CD4-positive, alpha-beta memory T cell (primary cell): ENCODE measurements at regions not wholly inside any gene's neighbourhood (a gene's known extent, or its start where the extent isn't known, plus 50 kb on each side); places are given as distances from the start of the nearest gene placed in this dataset.

Source experiments
- CTCF ChIA-PET: fragments of 350-600 bp; sonication (Branson Sonifier 250); formaldehyde crosslinking; loops from one replicate; lab custom pipeline; 2021; ENCODE audit warnings: inconsistent platforms; ENCODE audit not compliant: partially characterized antibody; lab: Charles Lee
- POLR2A ChIA-PET: fragments of 350-600 bp; sonication (Branson Sonifier 250); formaldehyde crosslinking; loops from one replicate; lab custom pipeline; 2021; ENCODE audit not compliant: partially characterized antibody; lab: Charles Lee
- DNase-seq, 5 donors: peaks; one replicate each; pipeline versions ENCODE4 v3.0.0 to v3.0.0-alpha.2; 2020 to 2022; ENCODE audit warnings: mixed read lengths in 1 of 5
- H3K27ac ChIP-seq: one replicate; pipeline ENCODE4 v1.7.0; 2013; ENCODE audit warnings: low read depth, low read length
- H3K27me3 ChIP-seq: 2 replicates; pipeline ENCODE4 v1.7.0; 2013; ENCODE audit warnings: mild to moderate bottlenecking, low read length, moderate library complexity; ENCODE audit not compliant: insufficient read depth
- H3K36me3 ChIP-seq: 2 replicates; pipeline ENCODE4 v1.7.0; 2013; ENCODE audit warnings: mild to moderate bottlenecking, low read length, moderate library complexity; ENCODE audit not compliant: insufficient read depth
- H3K4me1 ChIP-seq: 2 replicates; pipeline ENCODE4 v1.7.0; 2013; ENCODE audit warnings: mild to moderate bottlenecking, low read length, moderate library complexity; ENCODE audit not compliant: insufficient read depth
- H3K4me3 ChIP-seq, 2 donors: one replicate each; pipeline ENCODE4 v1.7.0; 2013; ENCODE audit warnings: low read length in 2 of 2, mild to moderate bottlenecking in 1 of 2
- H3K9me3 ChIP-seq, 2 donors: one replicate each; pipeline ENCODE4 v1.7.0; 2013; ENCODE audit warnings: low read length in 2 of 2, control low read depth in 1 of 2; ENCODE audit not compliant: control insufficient read depth in 1 of 2
- H3K27ac Mint-ChIP-seq, 7 donors: one replicate each; pipeline ENCODE4 v1.8.0; 2020 to 2021; ENCODE audit warnings: mixed read lengths in 7 of 7, mild to moderate bottlenecking in 6 of 7, inconsistent platforms in 3 of 7, moderate library complexity in 3 of 7
- H3K27me3 Mint-ChIP-seq, 2 donors: one replicate each; pipeline ENCODE4 v1.8.0; 2020 to 2021; ENCODE audit warnings: mixed read lengths in 2 of 2
- H3K36me3 Mint-ChIP-seq, 2 donors: one replicate each; pipeline ENCODE4 v1.8.0; 2020 to 2021; ENCODE audit warnings: mixed read lengths in 2 of 2, inconsistent platforms in 1 of 2, mild to moderate bottlenecking in 1 of 2
- H3K4me1 Mint-ChIP-seq, 4 donors: one replicate each; pipeline ENCODE4 v1.8.0; 2020 to 2021; ENCODE audit warnings: mixed read lengths in 4 of 4, mild to moderate bottlenecking in 1 of 4
- H3K4me3 Mint-ChIP-seq, 8 donors: one replicate each; pipeline ENCODE4 v1.8.0; 2020 to 2021; ENCODE audit warnings: mixed read lengths in 8 of 8, mild to moderate bottlenecking in 7 of 8, moderate library complexity in 6 of 8, inconsistent platforms in 3 of 8
- H3K9me3 Mint-ChIP-seq, 8 donors: one replicate each; pipeline ENCODE4 v1.8.0; 2020 to 2021; ENCODE audit warnings: mixed read lengths in 8 of 8, mild to moderate bottlenecking in 5 of 8, inconsistent platforms in 3 of 8, moderate library complexity in 1 of 8
- intact Hi-C: fragments of 100-400 bp; cut with micrococcal nuclease; formaldehyde crosslinking; loops from one replicate; pipeline ENCODE4 v1.15.1; 2023

DNA sequence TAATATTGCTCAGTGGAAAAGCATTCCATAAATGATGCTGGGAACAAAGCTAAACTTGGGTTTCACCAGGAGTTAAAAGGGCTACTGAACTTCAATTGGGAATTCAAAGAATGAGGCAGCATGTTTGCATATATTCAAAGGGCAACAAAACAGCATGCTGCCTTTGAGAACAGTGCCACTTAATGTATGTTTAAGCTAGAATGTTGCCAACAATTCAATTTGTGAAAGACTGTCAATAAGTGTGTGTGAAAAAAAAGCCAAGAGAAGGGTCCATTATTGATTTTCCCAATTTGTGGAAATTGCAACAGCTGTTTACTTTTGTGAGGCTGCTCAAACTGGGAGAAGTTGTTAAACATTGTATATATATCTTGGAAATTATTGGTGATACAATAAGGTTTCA is 701.9 kb upstream of the ACTRT1 start:
- CTCF ChIA-PET, result no interaction called here
- H3K4me1 Mint-ChIP-seq, result no peaks in the 10 kb centered on the region
- H3K27me3 Mint-ChIP-seq, result no peaks in the 10 kb centered on the region
- intact Hi-C loops, result no loop called here
- H3K27ac ChIP-seq, result no peak overlapping the region
- POLR2A ChIA-PET, result no interaction called here
- DNase-seq, result no peak
- H3K9me3 ChIP-seq, result no peaks in the 10 kb centered on the region
- H3K9me3 Mint-ChIP-seq, result peaks cover 0 to 2% (median 0%) of the 10 kb centered on the region in 8 donors
- no peaks in the 10 kb centered on the region for H3K36me3 ChIP-seq
- H3K4me3 ChIP-seq, result no peak overlapping the region
- H3K27ac Mint-ChIP-seq, result no peak overlapping the region
- H3K4me1 ChIP-seq, result no peaks in the 10 kb centered on the region
- no peak overlapping the region for H3K4me3 Mint-ChIP-seq
- H3K27me3 ChIP-seq, result no peaks in the 10 kb centered on the region
- H3K36me3 Mint-ChIP-seq, result no peaks in the 10 kb centered on the region

DNA sequence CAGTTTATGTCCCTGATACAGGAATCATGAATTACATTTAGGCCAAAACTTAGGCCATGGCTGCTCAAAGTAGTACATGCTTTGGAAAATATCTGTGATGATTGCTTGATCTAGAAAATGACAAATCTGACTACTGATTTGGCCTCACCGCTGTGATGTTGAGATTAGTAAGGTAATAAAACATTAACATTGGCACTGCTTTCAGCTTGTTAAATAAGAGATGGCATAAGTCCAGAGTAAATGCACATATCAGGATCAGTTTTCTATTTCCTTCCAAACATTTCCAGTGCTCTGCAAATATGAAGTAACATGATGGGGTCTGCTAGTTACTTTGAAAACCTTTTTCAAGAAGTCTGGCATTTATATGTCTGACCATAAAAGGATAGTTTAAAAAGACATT is 687.3 kb upstream of the ACTRT1 start:
- Mint-ChIP-seq H3K27ac (no peak overlapping the region), H3K9me3 (peaks cover 0 to 5% (median 0%) of the 10 kb centered on the region in 8 donors), H3K4me1 (no peaks in the 10 kb centered on the region), H3K27me3 (no peaks in the 10 kb centered on the region), H3K36me3 (no peaks in the 10 kb centered on the region), H3K4me3 (no peak overlapping the region)
- POLR2A ChIA-PET, result no interaction called here
- intact Hi-C loops, result no loop called here
- no peaks in the 10 kb centered on the region for H3K36me3 ChIP-seq
- H3K27me3 ChIP-seq, result no peaks in the 10 kb centered on the region
- DNase-seq, result no peak
- no peak overlapping the region for H3K27ac ChIP-seq
- CTCF ChIA-PET, result no interaction called here
- H3K9me3 ChIP-seq, result no peaks in the 10 kb centered on the region
- no peaks in the 10 kb centered on the region for H3K4me1 ChIP-seq
- no peak overlapping the region for H3K4me3 ChIP-seq

DNA sequence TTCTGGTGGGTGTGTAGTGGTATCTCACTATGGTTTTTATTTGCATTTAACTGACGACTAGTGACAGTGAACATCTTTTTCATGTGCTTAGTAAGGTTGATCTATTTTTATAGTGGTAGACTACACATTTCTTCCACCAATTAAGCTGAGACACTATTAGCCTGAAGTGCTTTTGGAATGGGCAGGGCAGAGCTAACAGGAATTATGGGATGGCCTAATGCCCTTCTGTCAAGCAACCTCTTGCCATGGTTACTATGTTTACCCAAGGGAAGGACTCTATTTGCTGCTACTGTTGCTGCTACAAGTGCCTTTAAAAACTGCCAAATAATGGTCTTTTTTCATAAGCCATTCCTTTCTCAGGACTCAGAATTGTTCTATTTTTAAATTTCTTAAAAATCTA is 676.7 kb upstream of the ACTRT1 start:
- Mint-ChIP-seq H3K4me1 (no peaks in the 10 kb centered on the region), H3K27me3 (no peaks in the 10 kb centered on the region), H3K4me3 (no peak overlapping the region), H3K27ac (no peak overlapping the region), H3K9me3 (peaks cover 0 to 4% (median 0%) of the 10 kb centered on the region in 8 donors), H3K36me3 (no peaks in the 10 kb centered on the region)
- H3K4me1 ChIP-seq, result no peaks in the 10 kb centered on the region
- CTCF ChIA-PET, result no interaction called here
- no peaks in the 10 kb centered on the region for H3K36me3 ChIP-seq
- H3K27ac ChIP-seq, result no peak overlapping the region
- H3K4me3 ChIP-seq, result no peak overlapping the region
- POLR2A ChIA-PET, result no interaction called here
- DNase-seq, result no peak
- no peaks in the 10 kb centered on the region for H3K9me3 ChIP-seq
- H3K27me3 ChIP-seq, result no peaks in the 10 kb centered on the region
- intact Hi-C loops, result no loop called here

DNA sequence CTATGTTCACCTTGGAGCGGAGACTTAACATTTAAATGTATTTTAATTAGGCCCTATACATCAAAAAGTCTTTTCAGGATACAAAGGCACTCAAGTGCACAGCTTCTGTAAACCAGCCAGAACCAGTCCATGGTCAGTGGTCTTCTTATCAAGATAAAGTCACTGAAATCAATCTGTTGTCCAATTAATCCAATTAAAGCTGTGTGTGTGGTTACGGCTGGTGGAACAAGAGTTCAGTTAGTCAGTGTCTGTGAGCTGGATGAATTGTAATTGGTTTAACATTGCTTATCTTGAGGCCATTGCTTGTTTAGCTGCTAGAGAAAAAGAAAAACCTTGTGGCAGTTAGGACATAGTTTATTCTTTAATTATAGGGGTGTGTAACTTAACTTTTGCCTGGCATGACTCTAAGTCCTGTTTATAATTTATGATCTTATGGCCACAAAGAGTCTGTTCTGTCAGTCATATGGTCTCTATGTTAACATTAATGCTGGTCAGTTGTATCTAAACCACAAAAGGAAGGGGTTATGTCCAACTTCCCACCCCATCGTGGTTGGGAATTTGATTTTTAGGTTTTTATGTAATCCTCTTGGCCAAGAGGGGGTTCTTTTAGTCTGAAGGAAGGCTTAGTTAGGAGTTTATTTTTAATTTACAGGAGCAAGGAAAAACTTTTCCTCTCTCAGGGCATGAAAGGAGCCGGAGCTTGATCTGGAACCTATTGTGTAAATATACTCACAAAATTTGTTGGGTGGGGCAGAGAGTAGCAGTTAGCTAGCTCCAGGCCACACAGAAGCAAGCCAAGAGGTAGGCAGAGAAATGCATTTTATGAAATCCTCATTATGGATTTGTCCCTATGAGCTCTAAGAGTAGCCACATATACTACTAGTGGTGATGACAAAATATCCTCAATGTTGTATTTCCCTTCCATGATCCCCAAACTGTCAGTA is 665.7 kb upstream of the ACTRT1 start:
- H3K9me3 ChIP-seq, result no peaks in the 10 kb centered on the region
- Mint-ChIP-seq H3K4me3 (no peak overlapping the region), H3K27ac (no peak overlapping the region), H3K4me1 (no peaks in the 10 kb centered on the region), H3K36me3 (no peaks in the 10 kb centered on the region), H3K9me3 (no peaks in the 10 kb centered on the region), H3K27me3 (no peaks in the 10 kb centered on the region)
- no peaks in the 10 kb centered on the region for H3K27me3 ChIP-seq
- no peak for DNase-seq
- CTCF ChIA-PET, result no interaction called here
- no peaks in the 10 kb centered on the region for H3K4me1 ChIP-seq
- no peaks in the 10 kb centered on the region for H3K36me3 ChIP-seq
- POLR2A ChIA-PET, result no interaction called here
- H3K4me3 ChIP-seq, result no peak overlapping the region
- intact Hi-C loops, result no loop called here
- H3K27ac ChIP-seq, result no peak overlapping the region

DNA sequence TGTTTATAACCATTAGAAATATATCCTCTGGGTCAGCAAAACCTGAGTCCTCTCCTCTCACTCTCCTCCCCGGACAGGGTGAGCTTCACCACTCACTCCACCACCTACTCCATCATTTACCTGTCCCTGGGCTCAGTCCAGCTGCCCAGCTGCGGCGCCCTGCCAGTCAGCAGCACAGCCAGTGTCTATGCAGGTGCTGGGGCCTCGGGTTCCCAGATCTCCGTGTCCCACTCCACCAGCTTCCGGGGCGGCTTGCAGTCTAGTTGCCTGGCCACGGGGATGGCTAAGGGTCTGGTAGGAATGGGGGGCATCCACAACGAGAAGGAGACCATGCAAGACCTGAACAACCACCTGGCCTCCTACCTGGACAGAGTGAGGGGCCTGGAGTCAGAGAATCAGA is 662.2 kb upstream of the ACTRT1 start:
- H3K27me3 ChIP-seq, result no peaks in the 10 kb centered on the region
- Mint-ChIP-seq H3K36me3 (no peaks in the 10 kb centered on the region), H3K4me1 (no peaks in the 10 kb centered on the region), H3K9me3 (peaks cover 0 to 2% (median 0%) of the 10 kb centered on the region in 8 donors), H3K4me3 (no peak overlapping the region), H3K27ac (no peak overlapping the region), H3K27me3 (no peaks in the 10 kb centered on the region)
- ChIA-PET POLR2A (no interaction called here), CTCF (no interaction called here)
- no peak overlapping the region for H3K4me3 ChIP-seq
- no peaks in the 10 kb centered on the region for H3K4me1 ChIP-seq
- no peaks in the 10 kb centered on the region for H3K36me3 ChIP-seq
- intact Hi-C loops, result no loop called here
- DNase-seq, result no peak
- H3K9me3 ChIP-seq, result no peaks in the 10 kb centered on the region
- H3K27ac ChIP-seq, result no peak overlapping the region

DNA sequence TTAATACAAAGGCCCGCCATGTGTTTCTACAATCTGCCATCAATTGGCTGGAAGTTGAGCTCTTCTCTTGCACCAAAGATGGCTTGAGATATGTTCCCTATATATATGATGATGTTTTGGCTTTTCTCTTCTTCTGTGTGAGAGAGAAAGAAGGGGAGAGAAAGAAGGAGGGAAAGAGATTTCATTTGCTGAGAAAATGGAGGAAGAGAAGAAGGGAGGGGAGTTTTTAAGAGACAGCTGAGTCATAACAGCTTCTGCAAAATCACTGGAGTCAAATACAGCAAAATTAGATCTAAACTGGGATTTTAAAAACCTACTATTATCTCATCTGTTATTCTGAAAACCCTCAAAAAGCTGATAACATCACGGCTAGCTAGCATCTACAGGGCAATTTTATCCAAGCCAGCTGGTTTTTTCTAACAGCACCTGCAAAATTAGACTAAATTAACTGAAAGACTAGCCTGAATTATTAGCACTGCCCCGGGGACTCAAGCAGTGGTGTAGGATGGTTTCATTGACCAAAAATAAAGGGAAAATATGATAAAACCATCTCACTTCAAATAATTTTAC is 647.6 kb upstream of the ACTRT1 start:
- intact Hi-C loops, result no loop called here

DNA sequence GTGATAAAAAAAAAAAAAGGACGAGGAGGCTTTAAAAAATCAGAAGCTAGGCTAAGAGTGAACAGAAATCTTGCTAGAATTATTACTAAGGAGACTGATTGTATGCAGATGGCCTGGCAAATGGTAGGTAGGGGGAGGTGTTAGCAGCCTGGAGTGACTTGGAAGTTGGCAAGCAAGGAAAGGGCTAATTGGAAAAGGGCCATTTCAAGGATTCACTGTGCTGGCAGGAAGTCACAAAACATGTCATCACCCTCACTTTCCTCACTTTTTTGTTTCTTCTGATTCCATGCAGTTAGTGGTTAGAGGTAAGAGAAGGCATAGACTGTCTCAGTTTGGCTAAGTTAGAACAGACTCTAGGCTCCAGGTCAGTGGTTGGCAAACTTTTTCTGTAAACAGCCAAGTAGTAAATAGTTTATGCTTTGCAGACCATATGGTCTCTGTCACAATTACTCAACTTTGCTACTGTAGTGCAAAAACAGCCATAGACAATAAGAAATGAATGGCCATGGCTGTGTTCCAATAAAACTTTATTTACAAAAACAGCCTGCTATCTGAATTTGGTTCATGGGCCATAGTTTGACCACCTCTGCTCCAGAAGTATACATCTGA is 646.5 kb upstream of the ACTRT1 start:
- no peaks in the 10 kb centered on the region for H3K4me1 Mint-ChIP-seq
- no peaks in the 10 kb centered on the region for H3K27me3 Mint-ChIP-seq
- H3K36me3 ChIP-seq, result no peaks in the 10 kb centered on the region
- H3K27ac ChIP-seq, result no peak overlapping the region
- no peak overlapping the region for H3K4me3 ChIP-seq
- no peaks in the 10 kb centered on the region for H3K4me1 ChIP-seq
- H3K4me3 Mint-ChIP-seq, result no peak overlapping the region
- POLR2A ChIA-PET, result no interaction called here
- H3K9me3 ChIP-seq, result no peaks in the 10 kb centered on the region
- DNase-seq, result no peak
- intact Hi-C loops, result no loop called here
- CTCF ChIA-PET, result no interaction called here
- H3K36me3 Mint-ChIP-seq, result no peaks in the 10 kb centered on the region
- H3K27me3 ChIP-seq, result no peaks in the 10 kb centered on the region
- no peak overlapping the region for H3K27ac Mint-ChIP-seq
- H3K9me3 Mint-ChIP-seq, result peaks cover 0 to 2% (median 0%) of the 10 kb centered on the region in 8 donors

More for the DNA sequence above, 647.6 kb upstream of the ACTRT1 start:
- H3K27ac Mint-ChIP-seq, result no peak overlapping the region
- Histone ChIP-seq H3K27me3 (no peaks in the 10 kb centered on the region), H3K4me3 (no peak overlapping the region), H3K36me3 (no peaks in the 10 kb centered on the region), H3K9me3 (no peaks in the 10 kb centered on the region), H3K4me1 (no peaks in the 10 kb centered on the region), H3K27ac (no peak overlapping the region)
- H3K36me3 Mint-ChIP-seq, result no peaks in the 10 kb centered on the region
- H3K27me3 Mint-ChIP-seq, result no peaks in the 10 kb centered on the region
- DNase-seq, result no peak
- CTCF ChIA-PET, result no interaction called here
- peaks cover 0 to 6% (median 0%) of the 10 kb centered on the region in 8 donors for H3K9me3 Mint-ChIP-seq
- POLR2A ChIA-PET, result no interaction called here
- H3K4me1 Mint-ChIP-seq, result no peaks in the 10 kb centered on the region
- H3K4me3 Mint-ChIP-seq, result no peak overlapping the region
